OCI-LY1 (cell line): ENCODE measurements at regions not wholly inside any gene's neighbourhood (a gene's known extent, or its start where the extent isn't known, plus 50 kb on each side); places are given as distances from the start of the nearest gene placed in this dataset.

Source experiments
- EZH2 ChIP-seq: fragments of 200-600 bp; sonication (generic), shearing (Covaris generic); IDR thresholded peaks from 2 replicates; pipeline ENCODE4 v1.8.0; 2017; ENCODE audit warnings: borderline replicate concordance, mixed run types, mild to moderate bottlenecking, antibody characterized with exemption, low read length, moderate library complexity, mixed read lengths
- TF ChIP-seq, protein P1 (sequence below): fragments of 200-600 bp; sonication (generic), shearing (Covaris generic); IDR thresholded peaks from 2 replicates; pipeline ENCODE4 v1.5.1; 2017; ENCODE audit warnings: mild to moderate bottlenecking, antibody characterized with exemption, low read length, moderate library complexity, mixed read lengths

DNA sequence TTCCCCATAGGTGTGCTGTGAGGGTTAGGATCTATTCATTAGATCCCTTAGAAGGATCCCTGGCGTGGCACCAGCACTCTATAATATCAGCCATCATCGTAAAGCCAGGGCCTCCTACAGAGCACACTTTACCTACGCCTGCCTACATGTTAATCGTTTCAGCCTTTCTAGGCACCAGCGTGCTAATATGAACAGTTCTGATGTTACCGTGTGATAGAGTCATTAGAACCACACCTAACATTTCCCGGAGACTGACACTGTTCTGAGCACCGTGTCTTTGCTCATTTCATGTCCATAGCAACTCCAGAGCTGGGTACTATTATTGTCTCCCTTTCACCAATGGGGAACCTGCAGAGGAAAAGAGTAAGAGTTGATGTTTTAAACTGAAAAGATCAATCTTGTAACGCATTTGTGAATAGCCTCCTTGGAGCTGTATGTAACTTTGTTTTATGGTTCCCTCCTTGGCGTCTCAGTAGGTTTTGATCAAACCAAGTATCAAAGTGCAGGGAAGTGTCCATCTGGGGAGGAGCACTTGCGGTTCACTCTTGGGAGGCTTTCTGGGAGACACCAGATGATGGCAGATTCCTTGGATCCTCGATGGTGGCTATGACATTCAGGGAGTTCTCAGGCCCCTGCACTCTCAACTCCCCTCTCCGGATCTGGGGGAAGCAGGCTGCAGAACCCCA is 73.8 kb upstream of the KCNG1 start:
- TF ChIP-seq, protein P1, sequence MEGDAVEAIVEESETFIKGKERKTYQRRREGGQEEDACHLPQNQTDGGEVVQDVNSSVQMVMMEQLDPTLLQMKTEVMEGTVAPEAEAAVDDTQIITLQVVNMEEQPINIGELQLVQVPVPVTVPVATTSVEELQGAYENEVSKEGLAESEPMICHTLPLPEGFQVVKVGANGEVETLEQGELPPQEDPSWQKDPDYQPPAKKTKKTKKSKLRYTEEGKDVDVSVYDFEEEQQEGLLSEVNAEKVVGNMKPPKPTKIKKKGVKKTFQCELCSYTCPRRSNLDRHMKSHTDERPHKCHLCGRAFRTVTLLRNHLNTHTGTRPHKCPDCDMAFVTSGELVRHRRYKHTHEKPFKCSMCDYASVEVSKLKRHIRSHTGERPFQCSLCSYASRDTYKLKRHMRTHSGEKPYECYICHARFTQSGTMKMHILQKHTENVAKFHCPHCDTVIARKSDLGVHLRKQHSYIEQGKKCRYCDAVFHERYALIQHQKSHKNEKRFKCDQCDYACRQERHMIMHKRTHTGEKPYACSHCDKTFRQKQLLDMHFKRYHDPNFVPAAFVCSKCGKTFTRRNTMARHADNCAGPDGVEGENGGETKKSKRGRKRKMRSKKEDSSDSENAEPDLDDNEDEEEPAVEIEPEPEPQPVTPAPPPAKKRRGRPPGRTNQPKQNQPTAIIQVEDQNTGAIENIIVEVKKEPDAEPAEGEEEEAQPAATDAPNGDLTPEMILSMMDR, result no peak
- TF ChIP-seq EZH2, result no peak
